ENCODE measurements at regions not wholly inside any gene's neighbourhood (a gene's known extent, or its start where the extent isn't known, plus 50 kb on each side); places are given as distances from the start of the nearest gene placed in this dataset.

GRCh38 chr12:13573698-13574321, 377.3 kb downstream of the EMP1 start:
- TF ChIP-seq POLR2A (IDR thresholded peaks at IDR 0.05), result no peak
- no peak for TF ChIP-seq CTCF (IDR thresholded peaks at IDR 0.05)
